ENCODE measurements at regions not wholly inside any gene's neighbourhood (a gene's known extent, or its start where the extent isn't known, plus 50 kb on each side); places are given as distances from the start of the nearest gene placed in this dataset.

GRCh38 chr3:40623567-40623966, 98.8 kb downstream of the ZNF621 start (continued):
- TF ChIP-seq E2F8 (IDR thresholded peaks at IDR 0.05; ENCODE audit: low read depth, partially characterized antibody): no peak
- no peak for TF ChIP-seq ZNF586 (CRISPR knock-in tag; conservative IDR thresholded peaks at IDR 0.05)
- TF ChIP-seq SNRNP70 (optimal IDR thresholded peaks at IDR 0.05; ENCODE audit: low read depth, low read length): no peak
- TF ChIP-seq CHCHD3 (CRISPR knock-in tag; IDR thresholded peaks at IDR 0.05): no peak
- TF ChIP-seq ZBTB11 (CRISPR knock-in tag; IDR thresholded peaks at IDR 0.05): no peak
